Activated naive CD8-positive, alpha-beta T cell treated with anti-CD3 and anti-CD28 coated beads, Interleukin-2, amount 10 ng/mL, durations not matched to agents 7 days and 5 days (primary cell): ENCODE measurements at regions not wholly inside any gene's neighbourhood (a gene's known extent, or its start where the extent isn't known, plus 50 kb on each side); places are given as distances from the start of the nearest gene placed in this dataset.

Experiments used
- ATAC-seq: fragments of 150-1000 bp; cut with Tn5 transposase; one replicate; pipeline ENCODE4 v1.10.0; 2021; ENCODE audit warnings: low read depth, moderate library complexity
- POLR2A ChIA-PET: fragments of 350-600 bp; sonication (Branson Sonifier 250); formaldehyde crosslinking; loops from one replicate; lab custom pipeline; 2021; ENCODE audit warnings: antibody characterized with exemption; lab: Charles Lee
- DNase-seq: peaks from one replicate; pipeline ENCODE4 v3.0.0; 2021
- H3K27ac Mint-ChIP-seq: one replicate; pipeline ENCODE4 v1.8.0; 2022; ENCODE audit warnings: mild to moderate bottlenecking, mixed read lengths
- H3K27me3 Mint-ChIP-seq: one replicate; pipeline ENCODE4 v1.8.0; 2022; ENCODE audit warnings: mild to moderate bottlenecking, moderate library complexity, mixed read lengths
- H3K36me3 Mint-ChIP-seq: one replicate; pipeline ENCODE4 v1.8.0; 2021; ENCODE audit warnings: mild to moderate bottlenecking, mixed read lengths
- H3K4me1 Mint-ChIP-seq: one replicate; pipeline ENCODE4 v1.8.0; 2021; ENCODE audit warnings: mixed read lengths
- H3K4me3 Mint-ChIP-seq: one replicate; pipeline ENCODE4 v1.8.0; 2022; ENCODE audit warnings: mild to moderate bottlenecking, moderate library complexity, mixed read lengths
- H3K9me3 Mint-ChIP-seq: one replicate; pipeline ENCODE4 v1.8.0; 2021; ENCODE audit warnings: mixed read lengths

DNA sequence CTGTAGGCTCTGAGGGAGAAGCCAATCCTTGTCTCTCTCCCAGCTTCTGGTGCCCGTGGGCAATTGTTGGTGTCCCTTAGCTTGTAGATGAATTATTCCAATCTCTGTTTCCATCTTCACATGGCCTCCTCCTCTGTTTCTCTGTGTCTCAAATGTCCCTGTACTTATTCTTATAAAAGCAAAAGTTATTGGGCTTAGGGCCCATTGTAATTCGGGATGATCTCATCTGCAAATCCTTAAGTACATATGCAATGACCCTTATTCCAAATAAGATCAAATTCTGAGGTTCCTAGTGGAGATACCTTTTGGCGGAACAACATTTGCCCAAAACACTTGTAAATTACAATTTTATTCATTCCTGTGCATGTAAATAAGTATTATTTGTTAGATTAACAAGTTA lies 147.4 kb upstream of the EPHA3 start:
- no peaks in the 10 kb centered on the region for H3K36me3 Mint-ChIP-seq
- H3K9me3 Mint-ChIP-seq = peaks cover 4% of the 10 kb centered on the region
- no peaks in the 10 kb centered on the region for H3K27me3 Mint-ChIP-seq
- POLR2A ChIA-PET = no interaction called here
- no peak for DNase-seq
- H3K4me3 Mint-ChIP-seq = no peak overlapping the region
- H3K4me1 Mint-ChIP-seq = no peaks in the 10 kb centered on the region
- ATAC-seq = no peak
- no peak overlapping the region for H3K27ac Mint-ChIP-seq

DNA sequence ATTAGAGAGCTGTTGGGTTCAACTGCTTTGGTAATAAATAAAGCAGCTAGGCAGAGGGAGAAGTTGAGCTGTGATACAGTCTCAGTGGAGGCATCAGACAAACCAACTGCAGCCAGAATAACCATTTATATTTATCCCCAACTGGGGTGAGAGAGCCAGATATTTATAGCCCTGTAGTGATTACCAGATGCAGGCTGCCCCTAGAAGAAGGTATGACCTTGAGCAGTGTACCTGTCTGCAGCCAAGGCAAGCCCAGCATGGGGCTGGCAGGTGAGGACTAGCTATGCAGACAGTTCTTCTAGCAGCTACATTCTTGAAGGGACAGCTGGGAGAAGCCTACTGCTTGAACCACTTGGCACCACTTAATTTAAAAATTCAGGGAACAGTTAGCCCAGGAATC lies 144.4 kb upstream of the EPHA3 start:
- Mint-ChIP-seq H3K27me3 (no peaks in the 10 kb centered on the region), H3K4me3 (no peak overlapping the region), H3K9me3 (peaks cover 4% of the 10 kb centered on the region), H3K36me3 (no peaks in the 10 kb centered on the region), H3K27ac (no peak overlapping the region), H3K4me1 (no peaks in the 10 kb centered on the region)
- no peak for ATAC-seq
- POLR2A ChIA-PET = no interaction called here
- DNase-seq = no peak

DNA sequence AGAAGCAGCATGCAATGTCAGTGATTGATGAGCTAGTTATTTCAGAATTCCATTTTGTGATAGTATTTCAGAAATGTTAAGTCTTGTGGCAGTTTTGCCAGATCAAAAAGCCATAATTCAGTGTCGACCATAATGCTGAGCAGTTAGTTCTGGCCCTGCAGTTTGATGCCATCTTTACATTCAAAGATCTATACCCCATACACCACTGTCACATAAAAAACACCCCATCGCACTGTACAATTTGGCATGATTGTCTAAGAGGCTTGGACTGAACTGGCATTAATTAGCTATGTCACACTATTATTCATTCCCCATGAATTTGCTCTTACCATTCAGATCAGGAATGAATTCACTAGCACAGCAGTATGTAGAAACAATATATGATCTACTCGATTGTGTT lies 127.7 kb upstream of the EPHA3 start:
- no peaks in the 10 kb centered on the region for H3K27me3 Mint-ChIP-seq
- POLR2A ChIA-PET = no interaction called here
- no peak overlapping the region for H3K4me3 Mint-ChIP-seq
- H3K9me3 Mint-ChIP-seq = peaks cover 3% of the 10 kb centered on the region
- H3K4me1 Mint-ChIP-seq = no peaks in the 10 kb centered on the region
- DNase-seq (no peak), ATAC-seq (no peak)
- no peak overlapping the region for H3K27ac Mint-ChIP-seq
- H3K36me3 Mint-ChIP-seq = no peaks in the 10 kb centered on the region

DNA sequence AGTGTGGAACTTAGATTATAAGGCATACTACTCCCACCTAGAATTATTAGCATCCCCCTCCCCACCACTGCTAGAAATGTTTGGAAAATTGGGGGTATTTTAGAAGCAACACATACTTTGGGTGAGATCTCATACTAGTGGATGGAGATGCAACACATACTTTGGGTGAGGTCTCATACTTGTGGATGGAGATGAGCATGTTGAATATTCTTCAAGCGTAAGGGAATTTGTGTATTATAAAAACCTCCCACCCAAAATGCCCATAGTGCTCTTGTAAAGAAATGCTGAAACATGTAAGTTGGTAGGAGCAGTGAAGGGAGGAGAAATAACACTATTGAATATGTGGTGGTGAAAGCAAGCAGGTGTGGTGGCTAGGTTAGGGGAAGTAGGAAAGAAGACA lies 124.0 kb upstream of the EPHA3 start:
- Mint-ChIP-seq H3K4me1 (no peaks in the 10 kb centered on the region), H3K27me3 (no peaks in the 10 kb centered on the region), H3K4me3 (no peak overlapping the region), H3K27ac (no peak overlapping the region), H3K36me3 (no peaks in the 10 kb centered on the region), H3K9me3 (no peaks in the 10 kb centered on the region)
- DNase-seq (no peak), ATAC-seq (no peak)
- POLR2A ChIA-PET = no interaction called here

DNA sequence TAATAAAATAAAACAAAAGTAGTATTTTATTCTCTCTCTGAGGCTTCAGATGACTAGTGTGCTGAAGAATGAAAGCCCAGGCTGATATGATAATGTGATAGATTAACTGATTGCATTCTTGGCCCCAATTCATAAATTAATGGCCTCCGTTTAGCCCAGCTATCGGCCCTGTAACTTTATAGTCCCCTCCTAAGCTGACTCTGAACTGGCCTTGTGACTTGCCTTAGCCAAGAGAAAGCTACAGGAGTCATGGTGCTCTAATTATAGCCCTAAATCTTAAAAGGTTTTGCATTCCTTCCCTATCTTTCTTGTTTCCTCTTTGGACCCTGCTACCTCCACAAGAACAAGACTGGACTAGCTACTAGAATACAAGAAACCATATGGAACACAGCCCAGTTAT lies 123.2 kb upstream of the EPHA3 start:
- no peaks in the 10 kb centered on the region for H3K27me3 Mint-ChIP-seq
- DNase-seq (no peak), ATAC-seq (no peak)
- H3K9me3 Mint-ChIP-seq = no peaks in the 10 kb centered on the region
- no peak overlapping the region for H3K4me3 Mint-ChIP-seq
- POLR2A ChIA-PET = no interaction called here
- no peaks in the 10 kb centered on the region for H3K36me3 Mint-ChIP-seq
- H3K27ac Mint-ChIP-seq = no peak overlapping the region
- H3K4me1 Mint-ChIP-seq = no peaks in the 10 kb centered on the region

DNA sequence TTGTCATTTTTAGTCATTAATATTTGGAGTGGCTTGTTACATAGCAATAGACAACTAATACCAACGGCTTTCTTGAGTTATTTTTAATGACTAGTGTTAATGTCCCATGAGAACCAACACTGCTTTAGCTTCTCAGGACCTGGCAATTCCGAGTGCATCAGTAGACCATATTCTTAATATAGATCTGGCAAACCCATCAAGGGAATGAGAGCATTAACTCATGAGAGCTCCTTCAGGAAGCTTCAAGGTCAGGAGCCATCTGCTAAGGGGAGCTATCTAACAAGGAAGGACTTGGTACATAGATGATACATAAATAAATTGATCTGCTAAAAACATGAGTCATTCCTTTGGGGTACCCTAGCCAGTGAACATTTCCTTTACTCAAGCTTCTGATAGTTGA lies 122.6 kb upstream of the EPHA3 start:
- POLR2A ChIA-PET = no interaction called here
- H3K27ac Mint-ChIP-seq = no peak overlapping the region
- H3K4me3 Mint-ChIP-seq = no peak overlapping the region
- no peaks in the 10 kb centered on the region for H3K4me1 Mint-ChIP-seq
- DNase-seq (no peak), ATAC-seq (no peak)
- H3K36me3 Mint-ChIP-seq = no peaks in the 10 kb centered on the region
- no peaks in the 10 kb centered on the region for H3K9me3 Mint-ChIP-seq
- no peaks in the 10 kb centered on the region for H3K27me3 Mint-ChIP-seq

DNA sequence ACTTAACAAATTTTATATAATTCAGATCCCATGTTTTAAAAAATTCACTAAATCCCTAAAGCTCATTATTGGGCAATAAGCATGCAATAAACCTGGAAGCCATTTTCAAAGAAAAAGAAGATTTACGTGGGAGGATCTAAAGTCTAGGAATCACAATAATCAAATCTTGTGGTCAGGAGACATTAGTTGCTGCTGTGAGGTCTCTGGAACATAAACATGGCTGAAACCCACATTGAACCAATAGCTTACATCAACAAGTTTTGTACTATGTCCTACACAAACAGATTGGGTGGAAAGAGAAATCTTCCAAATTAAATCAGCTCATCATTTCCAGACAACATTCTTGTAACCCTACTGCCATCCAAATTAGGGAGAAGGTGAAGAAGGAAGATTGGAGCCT lies 121.9 kb upstream of the EPHA3 start:
- Mint-ChIP-seq H3K36me3 (no peaks in the 10 kb centered on the region), H3K4me3 (no peak overlapping the region)
- POLR2A ChIA-PET = no interaction called here

DNA sequence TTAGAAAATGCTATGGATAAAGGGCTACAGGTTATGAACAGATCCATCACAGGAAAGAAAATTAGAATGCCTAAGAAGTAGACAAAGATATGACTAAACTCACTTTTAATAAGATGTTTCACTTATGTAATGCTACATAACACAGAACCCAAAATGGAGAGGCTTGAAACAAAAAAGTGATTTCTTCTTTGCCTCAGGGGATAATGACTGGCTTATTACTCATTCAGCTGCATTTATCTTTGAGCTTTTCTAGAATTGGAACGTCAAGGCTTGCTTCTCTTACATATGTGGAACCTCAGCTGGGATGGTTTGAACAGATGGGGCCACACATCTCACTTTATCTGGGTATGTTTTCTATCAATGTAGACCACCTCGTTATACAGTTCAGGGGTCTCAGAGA lies 120.6 kb upstream of the EPHA3 start:
- DNase-seq = no peak
- H3K4me3 Mint-ChIP-seq = no peak overlapping the region
- H3K27ac Mint-ChIP-seq = no peak overlapping the region
- POLR2A ChIA-PET = no interaction called here
- no peak for ATAC-seq
- no peaks in the 10 kb centered on the region for H3K4me1 Mint-ChIP-seq
- H3K9me3 Mint-ChIP-seq = no peaks in the 10 kb centered on the region
- no peaks in the 10 kb centered on the region for H3K36me3 Mint-ChIP-seq
- no peaks in the 10 kb centered on the region for H3K27me3 Mint-ChIP-seq

More for the DNA sequence above, 121.9 kb upstream of the EPHA3 start:
- no peaks in the 10 kb centered on the region for H3K27me3 Mint-ChIP-seq
- no peak for DNase-seq
- no peak overlapping the region for H3K27ac Mint-ChIP-seq
- H3K9me3 Mint-ChIP-seq = no peaks in the 10 kb centered on the region
- no peaks in the 10 kb centered on the region for H3K4me1 Mint-ChIP-seq
- ATAC-seq = no peak

DNA sequence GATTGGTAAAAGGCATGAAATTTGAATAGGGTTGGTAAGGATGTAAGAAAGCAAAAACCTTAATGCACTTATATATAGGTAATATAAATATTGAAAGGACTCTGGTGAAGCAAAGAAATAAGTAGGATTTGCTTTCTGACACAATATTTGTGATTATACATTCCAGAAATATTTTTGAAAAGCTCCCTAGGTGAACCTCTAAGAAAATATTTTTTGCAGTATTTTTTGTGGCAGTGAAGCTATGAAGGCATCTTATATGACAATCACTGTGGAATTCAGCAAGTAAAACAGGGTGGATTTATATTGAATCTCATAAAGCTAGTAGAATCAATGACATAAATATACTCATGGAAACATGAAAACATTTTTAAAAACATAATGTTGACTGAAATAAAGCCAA lies 119.6 kb upstream of the EPHA3 start:
- POLR2A ChIA-PET = no interaction called here
- Mint-ChIP-seq H3K4me1 (no peaks in the 10 kb centered on the region), H3K4me3 (no peak overlapping the region), H3K27ac (no peak overlapping the region), H3K27me3 (no peaks in the 10 kb centered on the region), H3K36me3 (no peaks in the 10 kb centered on the region), H3K9me3 (no peaks in the 10 kb centered on the region)
- DNase-seq (no peak), ATAC-seq (no peak)

DNA sequence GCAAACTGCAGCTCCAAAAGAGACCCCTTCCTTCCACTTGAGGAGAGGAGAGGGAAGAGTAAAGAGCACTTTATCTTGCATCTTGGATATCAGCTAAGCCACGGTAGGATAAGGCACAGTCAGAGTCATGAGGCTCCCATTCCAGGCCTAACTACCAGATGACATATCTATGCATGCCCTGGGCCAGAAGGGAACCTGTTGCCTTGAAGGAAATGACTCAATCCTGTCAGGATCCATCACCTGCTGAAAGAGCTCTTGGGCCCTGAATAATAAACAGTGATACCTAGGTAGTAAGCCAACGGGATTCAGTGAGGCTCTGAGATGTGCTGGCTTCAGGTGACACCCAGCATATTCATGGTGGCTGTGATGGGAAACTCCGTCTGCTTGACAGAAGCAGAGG lies 118.5 kb upstream of the EPHA3 start:
- Mint-ChIP-seq H3K4me3 (no peak overlapping the region), H3K4me1 (no peaks in the 10 kb centered on the region), H3K27me3 (no peaks in the 10 kb centered on the region), H3K27ac (no peak overlapping the region), H3K36me3 (no peaks in the 10 kb centered on the region), H3K9me3 (peaks cover 1% of the 10 kb centered on the region)
- ATAC-seq (no peak), DNase-seq (no peak)
- POLR2A ChIA-PET = no interaction called here

DNA sequence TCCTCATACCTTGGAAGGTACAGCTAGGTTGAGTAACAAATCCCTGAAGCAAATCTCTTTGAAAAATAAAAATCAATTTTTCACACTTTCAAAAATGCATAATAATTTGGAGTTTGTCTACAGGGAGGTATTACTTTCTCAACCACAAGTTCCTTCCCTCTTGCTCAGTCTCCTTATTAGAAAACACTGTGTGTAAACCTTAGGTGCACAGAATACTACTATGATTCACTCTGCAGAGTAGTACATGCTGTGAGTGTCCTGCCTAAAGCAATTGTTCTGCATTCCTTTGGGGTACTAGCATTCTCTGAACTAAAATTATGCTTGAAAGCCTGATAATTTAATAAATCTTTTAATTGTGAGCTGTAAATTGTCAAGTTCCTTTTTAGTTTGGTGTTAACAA lies 115.9 kb upstream of the EPHA3 start:
- ATAC-seq = no peak
- no peaks in the 10 kb centered on the region for H3K36me3 Mint-ChIP-seq
- no peak overlapping the region for H3K27ac Mint-ChIP-seq
- DNase-seq = no peak
- no peak overlapping the region for H3K4me3 Mint-ChIP-seq
- H3K4me1 Mint-ChIP-seq = no peaks in the 10 kb centered on the region
- POLR2A ChIA-PET = no interaction called here
- H3K27me3 Mint-ChIP-seq = no peaks in the 10 kb centered on the region
- peaks cover 3% of the 10 kb centered on the region for H3K9me3 Mint-ChIP-seq

DNA sequence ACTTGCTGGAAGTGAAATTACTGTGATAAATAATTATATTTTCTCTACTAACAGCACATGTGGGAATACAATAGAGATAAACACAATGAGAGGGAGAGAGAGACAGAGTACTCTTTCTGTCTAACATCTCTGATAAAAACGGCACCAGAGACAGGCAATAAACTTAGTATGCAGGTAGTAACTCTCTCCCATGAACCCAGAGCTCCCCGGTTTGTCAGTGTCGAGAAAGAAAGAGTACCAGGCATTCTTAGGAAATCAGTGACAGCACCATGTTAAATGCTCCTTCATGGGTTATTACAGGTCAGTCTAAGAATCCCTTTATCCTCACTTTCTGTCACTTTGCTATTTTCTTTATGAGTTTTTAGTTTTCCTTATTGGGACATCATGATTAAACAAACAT lies 110.7 kb upstream of the EPHA3 start:
- H3K36me3 Mint-ChIP-seq = no peaks in the 10 kb centered on the region
- ATAC-seq (no peak), DNase-seq (no peak)
- H3K4me1 Mint-ChIP-seq = no peaks in the 10 kb centered on the region
- H3K4me3 Mint-ChIP-seq = no peak overlapping the region
- no peak overlapping the region for H3K27ac Mint-ChIP-seq
- POLR2A ChIA-PET = no interaction called here
- H3K27me3 Mint-ChIP-seq = no peaks in the 10 kb centered on the region
- peaks cover 3% of the 10 kb centered on the region for H3K9me3 Mint-ChIP-seq

DNA sequence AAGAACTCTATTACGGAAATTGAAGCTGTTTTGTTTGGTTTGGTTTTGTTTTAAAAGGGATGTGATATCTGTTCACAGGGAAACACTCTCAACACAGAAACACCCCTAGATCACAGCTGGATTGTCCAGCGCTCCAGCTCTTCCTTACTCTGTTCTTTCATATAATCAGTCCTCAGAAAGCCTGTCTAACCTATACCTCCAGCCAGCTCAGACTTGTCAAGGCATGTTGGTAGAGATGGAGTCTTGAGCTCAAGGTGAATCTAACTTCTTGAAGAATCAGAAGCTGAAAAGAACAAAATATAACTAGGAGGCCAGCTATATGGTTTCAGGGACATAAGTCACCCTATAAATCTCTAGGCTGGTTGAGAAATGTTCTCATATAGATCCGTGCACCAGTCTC lies 110.2 kb upstream of the EPHA3 start:
- H3K4me3 Mint-ChIP-seq = no peak overlapping the region
- H3K27ac Mint-ChIP-seq = no peak overlapping the region

DNA sequence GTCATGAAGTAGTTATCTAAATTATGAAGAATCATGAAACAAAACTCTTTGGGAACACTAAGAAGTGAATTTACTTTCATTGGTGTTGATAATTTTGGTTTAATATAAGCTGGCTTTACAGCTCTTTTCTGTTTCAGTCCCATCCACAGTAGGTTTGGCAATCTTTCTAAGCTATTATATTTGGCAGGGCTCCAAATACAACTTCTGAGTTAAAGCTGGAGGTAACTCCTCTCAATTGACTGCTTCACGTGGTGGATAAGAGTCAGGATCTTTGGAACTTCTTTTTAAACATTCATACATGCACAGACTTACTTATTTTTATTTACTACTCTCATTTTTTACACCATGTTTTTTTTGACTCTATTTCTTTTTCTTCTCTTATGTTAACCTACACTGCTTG lies 106.5 kb upstream of the EPHA3 start:
- no peaks in the 10 kb centered on the region for H3K9me3 Mint-ChIP-seq
- no peak overlapping the region for H3K4me3 Mint-ChIP-seq
- POLR2A ChIA-PET = no interaction called here
- ATAC-seq = no peak
- no peak for DNase-seq
- H3K4me1 Mint-ChIP-seq = no peaks in the 10 kb centered on the region
- H3K36me3 Mint-ChIP-seq = no peaks in the 10 kb centered on the region
- H3K27me3 Mint-ChIP-seq = no peaks in the 10 kb centered on the region
- no peak overlapping the region for H3K27ac Mint-ChIP-seq

More for the DNA sequence above, 110.2 kb upstream of the EPHA3 start:
- POLR2A ChIA-PET = no interaction called here
- Mint-ChIP-seq H3K9me3 (peaks cover 3% of the 10 kb centered on the region), H3K36me3 (no peaks in the 10 kb centered on the region), H3K27me3 (no peaks in the 10 kb centered on the region), H3K4me1 (no peaks in the 10 kb centered on the region)
- DNase-seq (no peak), ATAC-seq (no peak)

DNA sequence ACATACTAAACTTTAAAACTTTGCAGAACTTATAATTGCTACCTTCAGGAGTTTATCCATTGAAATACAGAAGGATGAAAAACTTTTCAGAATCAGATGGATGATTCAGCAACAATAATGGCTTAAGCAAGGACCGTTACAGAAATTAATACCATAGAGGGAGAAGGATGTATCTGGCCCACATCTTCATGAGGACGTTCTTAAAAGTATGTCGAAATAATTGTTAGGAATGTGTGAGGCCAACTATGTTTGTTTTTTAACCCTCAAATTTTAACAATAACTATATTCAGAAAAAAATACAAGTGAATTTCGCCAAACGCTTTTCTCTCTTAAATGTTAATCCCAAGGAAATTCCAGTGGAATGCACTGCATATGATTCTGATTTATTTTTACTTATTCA lies 105.2 kb upstream of the EPHA3 start:
- no peak overlapping the region for H3K27ac Mint-ChIP-seq
- no peaks in the 10 kb centered on the region for H3K4me1 Mint-ChIP-seq
- ATAC-seq (no peak), DNase-seq (no peak)
- no peaks in the 10 kb centered on the region for H3K36me3 Mint-ChIP-seq
- H3K4me3 Mint-ChIP-seq = no peak overlapping the region
- no peaks in the 10 kb centered on the region for H3K9me3 Mint-ChIP-seq
- H3K27me3 Mint-ChIP-seq = no peaks in the 10 kb centered on the region
- POLR2A ChIA-PET = no interaction called here
